Panc1 (cell line): ENCODE measurements at regions not wholly inside any gene's neighbourhood (a gene's known extent, or its start where the extent isn't known, plus 50 kb on each side); places are given as distances from the start of the nearest gene placed in this dataset.

Source experiments
- ATAC-seq: fragments of 200-7000 bp; cut with Tn5 transposase; 2 replicates; pipeline ENCODE4 v1.9.1; 2020; ENCODE audit warnings: mild to moderate bottlenecking, moderate library complexity
- BruUV-seq: library from RNA; stranded (reverse); fragments of 400-500 nt; replicated peaks from 2 replicates; lab custom pipeline; 2021; lab: Mats Ljungman, UMichigan
- CTCF ChIA-PET: fragments of 300-600 bp; sonication (Branson Sonifier 250); formaldehyde crosslinking; loops from one replicate; lab custom pipeline; 2022; ENCODE audit warnings: antibody characterized with exemption; lab: Charles Lee
- POLR2A ChIA-PET: fragments of 300-600 bp; sonication (Branson Sonifier 250); formaldehyde crosslinking; loops from one replicate; lab custom pipeline; 2022; ENCODE audit warnings: antibody characterized with exemption; lab: Charles Lee
- DNase-seq: peaks from one replicate; pipeline ENCODE4 v3.0.0-alpha.2; 2010; ENCODE audit warnings: low read depth, low spot score
- H3K27ac ChIP-seq: 2 replicates; pipeline ENCODE4 v1.5.1; 2011; ENCODE audit warnings: mild to moderate bottlenecking, low read length, inconsistent platforms
- H3K27me3 ChIP-seq: fragments of 200-500 bp; sonication (Bioruptor generic); 2 replicates; pipeline ENCODE4 v1.6.0; 2014; ENCODE audit warnings: low read length, inconsistent platforms; ENCODE audit not compliant: control insufficient read depth, insufficient read depth
- H3K36me3 ChIP-seq: fragments of 200-500 bp; sonication (Bioruptor generic); 2 replicates; pipeline ENCODE4 v1.5.1; 2014; ENCODE audit warnings: inconsistent platforms, mild to moderate bottlenecking, low read length, moderate library complexity; ENCODE audit not compliant: control insufficient read depth, insufficient read depth
- H3K4me1 ChIP-seq: 2 replicates; pipeline ENCODE4 v1.5.1; 2011; ENCODE audit warnings: inconsistent platforms, mild to moderate bottlenecking, low read length, moderate library complexity; ENCODE audit not compliant: control insufficient read depth, insufficient read depth
- H3K4me3 ChIP-seq, 2 experiments: 2 replicates each; pipeline ENCODE4 v1.5.1; 2011 to 2012; ENCODE audit warnings: low read depth in 2 of 2, low read length in 2 of 2, mild to moderate bottlenecking in 2 of 2, inconsistent platforms in 1 of 2, moderate library complexity in 1 of 2
- H3K9me3 ChIP-seq: fragments of 200-500 bp; sonication (Bioruptor generic); 2 replicates; pipeline ENCODE4 v1.5.1; 2014; ENCODE audit warnings: low read depth, mild to moderate bottlenecking, inconsistent platforms, low read length, moderate library complexity; ENCODE audit not compliant: control insufficient read depth, insufficient read depth
- POLR2AphosphoS5 ChIP-seq: IDR thresholded peaks from 2 replicates; pipeline ENCODE4 v1.6.1; 2012; ENCODE audit warnings: mild to moderate bottlenecking, low read depth, low read length, moderate library complexity
- REST ChIP-seq, 2 experiments: IDR thresholded peaks; 2 replicates each; pipeline ENCODE4 v1.6.1; 2011 to 2012; ENCODE audit warnings: low read depth in 2 of 2, control low read depth in 1 of 2, low read length in 1 of 2, mild to moderate bottlenecking in 1 of 2, moderate library complexity in 1 of 2; ENCODE audit not compliant: insufficient read depth in 1 of 2
- SIN3A ChIP-seq: IDR thresholded peaks from 2 replicates; pipeline ENCODE4 v1.6.1; 2012; ENCODE audit warnings: low read depth, mild to moderate bottlenecking, low read length, moderate library complexity, borderline replicate concordance; ENCODE audit not compliant: insufficient read depth
- TCF7L2 ChIP-seq: IDR thresholded peaks from 2 replicates; pipeline ENCODE4 v1.6.1; 2011; ENCODE audit warnings: mild to moderate bottlenecking, low read depth, low read length, inconsistent platforms
- in situ Hi-C: cut with HindIII; loops from 2 replicates; pipeline ENCODE4 v1.10.0; 2016; ENCODE audit warnings: low sequenced_read_pairs, low pct_unique_long_range_greater_than_20kb
- intact Hi-C: fragments of 100-400 bp; cut with micrococcal nuclease; formaldehyde crosslinking; loops from one replicate; pipeline ENCODE4 v1.10.0; 2022; ENCODE audit not compliant: unreplicated experiment
- TF ChIP-seq, protein P1 (sequence below): fragments of 450-650 bp; IDR thresholded peaks from 2 replicates; pipeline ENCODE4 v1.5.1; 2017; ENCODE audit warnings: mild to moderate bottlenecking

GRCh38 chr4:163217505-163217904 is 50.8 kb upstream of the NAF1 start:
- intact Hi-C loops (no loop called here), in situ Hi-C loops (no loop called here)
- H3K4me1 ChIP-seq = no peaks in the 10 kb centered on the region
- no peak for TF ChIP-seq REST (IDR thresholded peaks at IDR 0.05; ENCODE audit: insufficient read depth in 1 of 2, low read depth in 2 of 2, low read length in 1 of 2)
- TF ChIP-seq, protein P1, sequence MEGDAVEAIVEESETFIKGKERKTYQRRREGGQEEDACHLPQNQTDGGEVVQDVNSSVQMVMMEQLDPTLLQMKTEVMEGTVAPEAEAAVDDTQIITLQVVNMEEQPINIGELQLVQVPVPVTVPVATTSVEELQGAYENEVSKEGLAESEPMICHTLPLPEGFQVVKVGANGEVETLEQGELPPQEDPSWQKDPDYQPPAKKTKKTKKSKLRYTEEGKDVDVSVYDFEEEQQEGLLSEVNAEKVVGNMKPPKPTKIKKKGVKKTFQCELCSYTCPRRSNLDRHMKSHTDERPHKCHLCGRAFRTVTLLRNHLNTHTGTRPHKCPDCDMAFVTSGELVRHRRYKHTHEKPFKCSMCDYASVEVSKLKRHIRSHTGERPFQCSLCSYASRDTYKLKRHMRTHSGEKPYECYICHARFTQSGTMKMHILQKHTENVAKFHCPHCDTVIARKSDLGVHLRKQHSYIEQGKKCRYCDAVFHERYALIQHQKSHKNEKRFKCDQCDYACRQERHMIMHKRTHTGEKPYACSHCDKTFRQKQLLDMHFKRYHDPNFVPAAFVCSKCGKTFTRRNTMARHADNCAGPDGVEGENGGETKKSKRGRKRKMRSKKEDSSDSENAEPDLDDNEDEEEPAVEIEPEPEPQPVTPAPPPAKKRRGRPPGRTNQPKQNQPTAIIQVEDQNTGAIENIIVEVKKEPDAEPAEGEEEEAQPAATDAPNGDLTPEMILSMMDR = no peak
- TF ChIP-seq POLR2AphosphoS5 = no peak
- TF ChIP-seq TCF7L2 = no peak
- TF ChIP-seq SIN3A = no peak
- no peaks in the 10 kb centered on the region for H3K36me3 ChIP-seq
- BruUV-seq = no TSS peak
- ATAC-seq (no peak), DNase-seq (no peak)
- no peaks in the 10 kb centered on the region for H3K9me3 ChIP-seq
- CTCF ChIA-PET = no interaction called here
- no peak overlapping the region for H3K4me3 ChIP-seq
- POLR2A ChIA-PET = no interaction called here
- no peak overlapping the region for H3K27ac ChIP-seq
- H3K27me3 ChIP-seq = no peaks in the 10 kb centered on the region
